Cerebellar cortex (tissue), 1 donor: ENCODE measurements at regions not wholly inside any gene's neighbourhood (a gene's known extent, or its start where the extent isn't known, plus 50 kb on each side); places are given as distances from the start of the nearest gene placed in this dataset.

Experiments used
- DNase-seq: peaks from one replicate; pipeline ENCODE4 v3.0.0-alpha.2; 2015; ENCODE audit warnings: low spot score

DNA sequence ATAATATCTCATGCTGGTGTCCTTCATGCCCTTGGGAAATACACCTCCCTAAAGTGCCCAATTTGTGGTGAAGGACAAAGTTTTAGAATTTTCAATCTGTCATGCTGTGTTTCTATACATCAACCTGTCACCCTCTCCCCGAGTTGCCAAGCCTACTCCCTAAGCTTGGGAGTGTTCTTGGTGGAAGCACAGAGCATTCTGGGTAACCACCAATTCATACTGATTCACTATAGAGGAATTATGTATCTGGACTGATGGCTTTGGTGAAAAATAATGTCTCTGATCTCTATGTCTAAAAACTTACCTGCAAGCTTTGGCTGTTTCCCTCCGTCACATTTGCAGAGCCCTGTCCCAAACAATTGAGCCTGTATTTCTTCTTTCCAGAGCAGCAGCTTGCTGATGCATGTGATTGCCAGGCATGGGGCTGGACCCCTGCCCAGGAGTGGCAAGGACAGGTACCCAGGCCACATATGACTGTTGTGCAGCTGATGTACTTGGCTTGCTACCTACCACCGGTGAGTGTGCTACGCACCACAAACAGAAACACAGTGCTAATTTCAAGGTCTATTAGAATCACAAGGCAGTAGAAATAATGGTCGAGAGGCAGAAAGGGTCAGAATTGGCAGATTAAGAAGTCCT is 202.8 kb upstream of the CITED2 start:
- DNase-seq = no peak

DNA sequence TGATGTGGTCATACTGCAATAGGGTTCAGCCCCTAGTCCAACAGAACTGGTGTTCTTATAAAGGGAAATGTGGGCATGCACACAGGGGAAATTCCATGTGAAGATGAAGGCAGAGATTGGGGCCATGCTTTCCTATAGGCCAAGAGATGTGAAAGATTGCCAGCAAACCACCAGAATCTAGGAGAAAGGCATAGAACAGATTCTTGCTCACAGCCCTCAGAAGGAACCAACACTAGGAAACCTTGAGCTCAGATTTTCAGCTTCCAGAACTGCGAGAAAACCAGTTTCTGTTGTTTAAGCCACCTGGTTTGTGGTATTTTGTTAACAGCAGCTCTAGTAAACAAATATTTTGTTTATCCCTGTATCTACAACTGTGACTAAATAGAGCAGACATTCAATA is 197.6 kb upstream of the CITED2 start:
- no peak for DNase-seq

DNA sequence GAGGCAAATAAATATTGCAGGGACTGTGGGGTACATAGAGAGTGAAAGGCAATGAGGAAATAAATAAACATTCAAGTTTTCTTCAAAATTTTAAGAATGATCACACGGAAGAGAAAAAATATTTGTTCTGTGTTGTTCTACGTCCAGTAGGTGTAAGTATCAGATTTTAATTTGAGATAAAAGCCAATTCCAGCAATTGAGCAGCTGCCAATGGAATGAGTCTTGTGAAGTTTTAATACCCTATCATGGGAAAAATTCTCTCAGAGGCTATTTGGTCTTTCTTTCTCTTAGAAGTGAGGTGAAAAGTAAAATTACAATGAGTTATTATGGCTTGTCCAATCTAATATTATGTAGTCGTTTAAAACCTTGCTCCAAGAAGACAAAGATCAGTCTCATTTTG is 195.7 kb upstream of the CITED2 start:
- no peak for DNase-seq

DNA sequence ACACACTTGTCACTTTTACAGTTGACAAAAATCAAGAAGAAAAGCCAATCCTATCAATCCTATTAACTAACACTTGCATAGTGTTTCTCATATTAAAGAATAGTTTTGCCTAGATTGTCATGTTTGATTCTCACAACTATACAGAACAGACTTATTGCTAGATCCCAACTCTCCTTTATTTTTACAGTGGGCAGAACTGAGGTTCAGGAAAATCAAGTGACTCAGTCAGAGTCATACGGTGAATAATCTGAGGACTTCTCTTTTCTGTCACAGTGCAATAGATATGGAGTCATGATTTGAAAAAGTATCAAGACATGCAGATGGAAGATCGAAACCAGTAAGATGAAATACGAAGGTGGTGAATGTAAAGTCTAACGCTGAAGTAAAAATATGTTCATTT is 195.1 kb upstream of the CITED2 start:
- DNase-seq = no peak

DNA sequence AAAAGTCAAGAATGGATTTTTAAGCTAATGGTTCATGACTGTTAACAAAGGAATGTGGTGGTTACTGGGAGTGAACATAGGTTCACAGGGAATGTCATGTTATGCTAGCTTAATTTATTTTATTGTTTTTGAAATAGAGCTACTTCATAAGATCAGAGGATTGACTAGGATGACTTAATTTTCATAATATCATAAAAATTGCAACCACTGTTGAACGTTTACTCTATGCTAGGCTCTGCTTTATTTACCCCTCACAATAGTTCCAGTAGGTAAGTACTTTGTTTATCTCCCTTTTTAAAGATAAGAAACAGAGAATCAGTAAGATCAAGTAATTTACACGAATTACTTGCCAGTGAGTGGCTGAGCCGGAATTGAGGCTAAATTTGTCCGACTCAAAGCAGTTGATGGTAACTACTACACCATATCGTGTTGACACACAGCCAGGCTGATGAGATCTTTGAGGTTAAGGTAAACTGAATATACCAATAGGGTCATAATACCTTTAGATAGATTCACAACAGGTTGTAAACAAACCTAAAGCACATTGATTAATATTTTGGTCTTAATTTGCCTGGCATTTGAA is 194.6 kb upstream of the CITED2 start:
- DNase-seq = no peak

DNA sequence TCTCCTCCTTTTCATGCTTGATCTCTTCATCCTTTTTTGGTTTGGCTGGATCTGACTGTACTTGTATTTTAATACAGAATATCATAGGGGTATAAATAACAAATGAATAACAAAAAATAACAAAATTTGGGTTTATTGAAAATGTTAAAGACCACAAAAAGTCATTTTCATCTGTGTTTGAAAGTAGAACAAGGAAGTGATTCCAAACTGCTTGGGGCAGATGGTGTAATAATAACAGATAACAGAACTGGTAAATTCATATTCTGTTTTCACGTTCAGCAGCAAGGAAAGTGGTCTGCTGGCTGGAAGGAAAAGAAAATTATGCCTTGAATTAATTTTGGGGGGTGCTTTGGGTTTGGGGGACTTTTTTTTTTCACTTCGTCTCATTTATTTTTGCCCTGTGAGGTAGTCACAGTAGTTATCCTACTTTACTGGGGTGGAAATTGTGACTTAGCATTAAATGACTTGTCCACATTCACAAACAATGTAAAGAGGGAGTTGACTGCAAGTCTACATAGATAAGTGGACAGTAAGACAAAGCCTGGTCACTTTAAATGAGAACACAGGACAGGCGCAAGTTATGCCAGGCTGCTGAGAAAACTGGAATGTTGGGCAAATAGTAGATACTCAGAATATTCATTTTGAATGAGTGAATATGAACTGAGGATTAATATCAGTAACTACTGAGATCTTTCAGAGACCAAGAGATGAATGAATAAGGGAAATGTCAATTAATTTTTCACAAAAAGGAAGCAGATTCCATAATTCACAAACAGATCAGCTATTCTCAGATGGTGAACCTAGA is 193.9 kb upstream of the CITED2 start:
- DNase-seq = no peak

DNA sequence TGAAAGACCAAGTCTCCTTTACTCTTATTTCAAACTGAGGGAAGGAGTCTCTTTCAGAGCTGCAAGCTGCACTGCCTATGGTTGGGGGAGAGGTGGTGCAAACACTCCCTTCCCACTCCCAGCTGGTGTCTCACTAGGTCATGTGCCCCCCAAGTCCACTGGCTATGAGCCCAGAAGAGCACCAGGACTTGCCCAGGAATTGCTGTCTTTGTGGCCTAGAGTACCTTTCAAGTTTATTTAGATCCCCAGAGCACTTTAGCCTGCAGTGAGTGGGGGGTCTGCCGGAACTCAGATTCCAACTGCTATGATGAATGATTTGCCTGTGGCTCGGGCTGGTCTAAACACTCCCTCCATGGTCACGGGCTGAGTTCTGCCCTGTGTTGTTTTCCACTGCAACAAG is 192.6 kb upstream of the CITED2 start:
- no peak for DNase-seq

DNA sequence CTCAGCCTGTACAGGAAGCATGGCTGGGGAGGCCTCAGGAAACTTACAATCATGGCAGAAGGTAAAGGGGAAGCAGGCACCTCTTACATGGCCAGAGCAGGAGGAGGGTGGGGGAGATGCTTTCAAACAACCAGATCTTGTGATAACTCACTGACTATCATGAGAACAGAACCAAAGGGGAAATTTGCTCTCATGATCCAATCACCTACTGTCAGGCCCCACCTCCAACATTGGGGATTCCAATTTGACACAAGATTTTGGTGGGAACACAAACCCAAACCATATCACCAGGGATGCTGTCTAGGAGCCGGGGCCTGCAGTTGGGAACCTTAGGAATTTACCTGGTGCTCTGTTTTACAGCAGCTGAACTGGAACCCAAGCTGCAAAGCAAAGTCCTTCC is 191.1 kb upstream of the CITED2 start:
- DNase-seq = no peak

DNA sequence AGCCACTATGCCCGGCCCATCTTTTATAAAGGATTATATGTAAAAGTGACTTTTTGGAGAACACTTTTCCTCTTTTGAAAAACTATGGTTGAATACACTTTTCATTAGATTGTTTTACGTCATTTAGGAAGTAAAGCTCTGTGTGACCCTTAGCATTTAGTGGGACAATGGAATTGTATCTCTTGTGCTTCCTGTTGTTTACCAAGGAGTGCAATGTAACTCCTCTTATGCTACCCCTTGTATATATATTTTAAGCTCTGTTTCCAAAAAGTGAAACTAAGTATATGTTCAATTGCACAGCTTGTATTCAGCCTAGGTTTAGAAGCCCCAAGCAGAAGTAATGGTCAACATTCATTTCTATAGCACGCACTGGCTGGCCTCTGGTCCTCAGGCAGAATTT is 183.1 kb upstream of the CITED2 start:
- no peak for DNase-seq

DNA sequence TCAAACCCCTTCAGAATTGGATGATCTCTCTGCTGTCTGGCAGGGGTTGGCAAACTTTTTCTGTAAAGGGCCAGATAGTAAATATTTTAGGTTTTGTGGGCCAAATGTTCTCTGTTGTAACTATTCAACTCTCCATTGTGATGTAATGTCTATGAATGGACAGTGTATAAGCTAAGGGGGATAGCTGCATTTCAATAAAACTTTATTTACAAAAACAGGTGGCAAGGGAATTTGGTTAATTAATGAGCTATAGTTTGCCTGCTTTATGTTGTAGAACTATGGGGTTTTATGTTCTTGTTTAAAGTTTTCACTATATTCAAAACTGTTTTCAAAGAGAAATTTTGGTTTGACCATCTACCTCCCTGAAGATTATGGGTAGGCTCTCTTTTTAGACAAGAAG is 182.1 kb upstream of the CITED2 start:
- DNase-seq = no peak

DNA sequence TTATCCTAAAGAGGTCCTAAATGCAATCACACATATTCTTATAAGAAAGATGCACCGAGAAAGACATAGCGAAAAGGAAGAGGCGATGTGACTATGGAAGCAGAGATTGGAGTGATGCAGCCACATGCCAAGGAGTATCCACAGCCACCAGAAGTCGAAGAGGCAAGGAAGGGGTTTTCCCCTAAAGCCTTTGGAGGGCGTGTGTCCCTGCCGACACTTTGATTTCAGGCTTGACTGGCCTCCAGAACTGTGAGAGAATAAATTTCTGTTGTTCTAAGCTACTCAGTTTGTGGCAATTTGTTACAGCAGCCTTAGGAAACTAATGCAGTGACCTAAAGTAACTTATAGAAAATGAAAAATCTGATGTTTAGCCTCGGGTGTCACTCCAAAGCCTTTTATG is 179.5 kb upstream of the CITED2 start:
- no peak for DNase-seq

DNA sequence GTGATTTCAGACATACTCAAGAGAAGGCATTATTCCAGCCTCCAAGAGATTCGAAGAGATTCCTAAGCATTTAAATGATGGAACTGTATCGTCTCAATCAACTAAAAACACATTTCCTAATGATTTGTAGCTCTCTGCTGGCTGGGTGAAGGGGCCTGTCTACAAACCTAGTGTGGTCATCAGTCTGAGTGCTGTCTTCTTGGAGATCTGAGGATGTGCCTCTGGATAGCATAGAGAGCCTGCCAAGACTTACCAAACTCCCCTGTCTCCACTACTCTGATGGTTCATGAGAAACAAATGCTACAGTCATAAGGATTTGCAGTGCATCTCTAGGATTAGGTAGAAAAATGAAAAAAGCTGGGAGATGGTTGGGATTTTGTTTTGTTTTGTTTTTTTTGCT is 176.9 kb upstream of the CITED2 start:
- DNase-seq = no peak

DNA sequence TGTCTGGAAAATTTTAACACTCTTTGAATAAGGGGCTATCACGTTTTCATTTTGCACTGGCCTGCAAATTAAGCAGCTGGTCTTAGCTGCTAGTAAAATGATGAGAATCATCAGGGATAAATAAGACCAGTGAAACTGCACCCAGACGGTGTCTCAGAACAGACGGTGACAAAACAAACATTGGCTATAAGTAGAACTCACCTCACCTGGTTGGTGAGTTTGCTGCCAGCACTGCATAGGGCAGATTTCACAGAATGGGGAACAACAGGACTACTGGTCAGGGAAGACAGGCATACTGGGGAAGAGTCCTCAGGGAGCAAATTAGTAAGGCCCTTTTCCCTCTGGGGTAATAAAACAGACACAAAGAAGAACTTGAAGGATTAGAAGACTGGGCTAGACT is 175.9 kb upstream of the CITED2 start:
- DNase-seq = no peak

DNA sequence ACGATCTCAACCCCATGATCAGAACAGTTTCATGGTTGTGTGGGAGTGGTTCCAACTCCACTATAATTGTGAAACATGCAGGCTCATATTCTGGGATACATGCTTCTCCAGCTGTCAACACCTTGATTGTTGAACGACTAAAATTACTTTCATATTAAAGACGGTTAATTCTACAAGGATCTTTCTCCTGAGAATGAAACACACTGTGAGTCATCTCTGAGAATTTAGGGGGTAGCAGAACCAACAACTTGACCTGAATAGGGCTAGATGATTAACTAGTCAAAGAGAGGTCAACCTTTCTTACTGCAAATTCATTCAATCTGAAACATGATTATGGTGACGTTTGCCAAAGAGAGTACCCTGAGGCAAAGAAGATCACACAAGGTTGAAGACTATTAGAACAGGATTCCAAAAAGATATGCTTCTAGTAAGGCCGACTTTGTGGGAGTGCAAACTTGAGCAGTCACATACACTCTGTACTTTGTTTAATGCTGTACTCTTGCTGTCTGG is 175.2 kb upstream of the CITED2 start:
- DNase-seq = no peak

DNA sequence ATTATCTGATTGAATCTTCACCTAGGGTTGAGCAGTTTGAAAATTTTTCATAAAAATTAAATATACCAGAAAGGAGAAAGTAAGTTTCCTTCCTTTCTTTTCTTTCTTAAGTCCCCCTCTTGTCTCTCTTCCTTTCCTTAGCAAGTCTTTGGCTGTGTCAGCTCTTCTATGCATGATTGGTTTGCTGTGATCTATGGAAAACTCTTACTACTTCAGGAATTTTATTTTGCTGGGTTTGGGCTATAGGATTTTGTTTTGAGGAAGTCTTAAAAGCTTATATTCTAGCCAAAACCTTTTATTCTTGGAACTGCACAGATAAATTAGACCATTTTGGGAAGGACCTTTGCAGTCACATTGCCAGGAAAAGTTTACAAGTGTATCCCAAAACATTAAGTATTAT is 173.4 kb upstream of the CITED2 start:
- no peak for DNase-seq

DNA sequence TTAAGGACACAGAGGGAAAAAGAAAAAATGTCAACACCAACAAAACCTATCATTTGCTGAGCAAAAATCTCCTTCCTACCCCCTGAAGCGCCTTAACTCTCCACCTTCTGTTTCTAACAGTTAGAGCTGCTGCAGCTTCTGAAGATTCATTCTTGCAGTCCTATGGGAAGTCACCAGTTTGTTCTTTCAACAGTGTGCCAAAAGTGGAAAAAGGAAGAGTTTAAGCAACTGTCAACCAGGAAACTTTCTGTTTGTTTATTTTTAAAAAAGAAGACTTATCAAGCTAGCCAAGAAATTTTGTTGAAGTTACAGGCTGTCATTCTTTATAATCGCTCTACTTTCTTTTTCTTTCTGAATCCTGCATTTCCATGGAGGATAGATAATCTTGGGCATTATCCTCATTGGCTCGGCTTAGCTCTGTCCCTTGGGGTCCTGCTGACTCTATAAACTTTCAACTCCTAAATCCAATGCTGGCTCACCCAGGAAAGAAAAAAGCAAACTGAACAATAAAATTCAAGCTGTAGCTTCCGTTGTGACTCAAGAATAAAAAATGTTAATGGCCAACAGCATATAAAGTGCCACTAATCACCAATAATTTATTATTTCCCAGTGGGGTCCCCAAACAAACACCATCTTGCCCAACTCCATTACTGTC is 172.8 kb upstream of the CITED2 start:
- DNase-seq = peak; percentile 13

DNA sequence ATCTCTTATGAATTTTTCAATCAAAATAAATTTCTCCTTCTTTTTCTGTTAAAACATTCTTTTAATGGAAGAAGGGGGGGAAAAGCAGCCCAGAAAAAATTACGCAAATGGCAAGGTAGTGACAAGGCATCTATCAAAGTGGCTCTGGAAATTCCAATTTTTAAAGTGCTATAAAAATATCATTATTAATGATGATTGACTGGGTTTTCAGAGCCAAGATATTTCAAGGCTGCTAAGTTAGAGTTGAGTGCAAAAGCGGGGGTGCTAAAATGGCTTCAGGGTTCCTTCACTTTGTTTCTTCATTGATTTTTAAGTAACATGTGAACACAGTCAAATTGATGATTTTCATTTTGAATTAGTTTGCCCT is 171.6 kb upstream of the CITED2 start:
- DNase-seq = no peak

DNA sequence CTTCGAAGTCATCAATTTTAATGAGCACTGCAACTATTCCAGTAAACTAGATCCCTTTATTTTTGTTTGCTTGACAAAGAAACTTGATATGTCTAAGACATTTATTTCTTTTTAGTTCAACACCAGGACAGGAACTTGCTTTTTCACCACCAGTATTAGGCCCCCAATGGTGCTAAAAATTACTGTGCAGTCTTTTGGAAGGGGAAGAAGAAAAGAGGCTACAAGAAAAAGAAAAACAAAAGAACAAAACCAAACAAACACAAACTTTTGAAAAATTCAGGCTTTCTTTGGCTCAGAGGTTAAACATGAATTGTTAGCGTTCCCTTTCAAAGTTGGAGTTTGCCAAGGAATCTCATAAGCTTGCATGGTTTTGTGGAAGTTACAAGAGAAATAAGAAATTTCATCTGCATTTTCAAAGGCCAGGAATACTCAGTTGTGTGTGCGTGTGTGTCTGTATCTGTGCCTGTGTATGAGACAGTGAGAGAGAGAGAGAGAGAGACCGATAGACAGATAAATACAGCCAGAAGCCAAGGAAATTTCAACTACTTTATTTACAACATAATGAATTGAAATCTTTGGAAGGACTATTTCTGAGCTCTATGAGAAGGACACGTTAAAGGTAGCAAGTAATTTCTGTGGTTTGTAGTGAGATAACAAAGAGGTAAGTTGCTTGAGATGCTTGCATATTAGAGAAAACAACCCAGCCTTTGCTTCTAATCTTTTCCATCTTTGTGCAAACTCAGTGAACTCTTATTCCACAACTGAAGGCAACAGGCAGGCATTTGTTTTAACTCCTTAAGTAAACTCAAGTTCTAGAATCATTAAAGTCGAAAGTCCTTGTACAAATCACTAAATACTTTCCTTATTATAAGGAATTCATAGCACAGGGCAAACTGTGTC is 171.0 kb upstream of the CITED2 start:
- no peak for DNase-seq

DNA sequence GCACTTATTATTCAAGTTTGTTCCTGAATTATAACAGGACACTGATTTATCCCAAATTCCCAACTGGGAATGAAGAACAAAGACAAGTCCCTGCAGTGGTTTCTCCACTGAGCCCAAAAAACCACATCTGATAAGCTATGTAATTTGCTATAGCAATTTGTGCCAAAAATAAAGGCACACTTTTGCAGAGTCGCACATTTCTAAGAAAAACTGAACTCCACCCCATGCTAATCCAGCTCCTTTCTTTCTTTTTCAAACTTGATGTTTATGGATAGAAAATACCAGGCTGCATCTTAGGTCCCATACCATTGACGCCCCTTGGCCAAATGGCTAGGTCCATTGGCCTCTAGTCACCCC is 170.2 kb upstream of the CITED2 start:
- no peak for DNase-seq

DNA sequence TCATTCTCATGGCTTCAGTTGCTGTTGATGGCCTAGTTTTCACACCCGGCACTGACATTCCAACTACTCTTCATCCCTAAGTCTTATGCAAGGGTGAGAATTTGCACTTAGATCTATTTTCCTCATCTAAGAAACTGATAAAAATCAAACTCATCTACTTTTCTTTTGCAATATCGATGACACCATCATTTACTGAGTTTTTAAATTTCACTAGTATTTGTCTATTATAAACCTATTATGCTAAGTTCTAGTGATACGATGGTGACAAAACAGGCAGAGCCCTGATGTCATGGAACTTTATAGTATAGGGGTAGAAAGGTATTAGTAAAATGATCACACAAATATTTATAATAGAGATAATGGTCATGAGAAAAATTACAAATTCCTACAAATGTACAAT is 167.9 kb upstream of the CITED2 start:
- no peak for DNase-seq

DNA sequence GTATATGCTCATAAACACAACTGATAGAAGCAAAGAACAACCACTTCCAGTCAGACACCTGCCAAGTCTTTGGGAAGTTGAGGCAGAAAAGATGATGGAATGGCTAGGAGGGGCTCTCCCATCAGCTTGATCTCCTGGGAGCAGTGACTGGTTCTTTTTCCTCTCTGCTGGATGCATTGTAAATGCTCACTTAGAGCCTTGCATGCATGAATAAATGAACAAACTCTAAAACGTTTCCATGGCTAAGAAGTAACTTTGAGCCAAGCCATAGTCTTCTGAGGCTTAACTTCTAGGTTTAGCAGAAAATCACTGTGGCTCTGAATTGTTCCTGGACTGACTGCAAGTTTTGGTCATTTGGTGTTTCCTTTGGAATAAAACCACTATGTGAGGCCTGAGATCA is 166.4 kb upstream of the CITED2 start:
- no peak for DNase-seq

DNA sequence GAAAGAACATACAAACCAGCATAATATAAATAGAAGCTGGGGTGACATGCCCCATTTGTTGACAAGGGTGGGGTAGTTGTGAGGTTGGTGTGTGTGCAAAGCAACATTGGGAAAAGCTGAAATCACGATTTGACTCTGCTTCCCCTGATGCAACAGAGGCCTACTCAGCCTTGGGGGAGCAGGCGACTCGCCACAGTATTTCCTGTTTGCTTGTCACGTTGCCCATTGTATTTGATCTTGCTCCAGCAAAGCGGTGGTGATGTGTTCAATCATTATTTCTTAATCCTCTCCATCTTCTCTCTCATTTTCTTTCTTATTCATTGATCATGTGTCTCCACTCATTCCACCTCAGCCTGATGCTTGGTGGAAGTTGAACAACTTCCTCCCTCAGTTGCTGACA is 165.8 kb upstream of the CITED2 start:
- peak; percentile 22 for DNase-seq
